IPS-NIHi7 (cell line): ENCODE measurements at regions not wholly inside any gene's neighbourhood (a gene's known extent, or its start where the extent isn't known, plus 50 kb on each side); places are given as distances from the start of the nearest gene placed in this dataset.
A peak's percentile ranks its signal among the peaks of the same experiment; 100 is the strongest.

Source experiments
- DNase-seq: peaks from one replicate; pipeline ENCODE4 v3.0.0; 2012; ENCODE audit warnings: mixed read lengths; ENCODE audit errors: extremely low spot score

DNA sequence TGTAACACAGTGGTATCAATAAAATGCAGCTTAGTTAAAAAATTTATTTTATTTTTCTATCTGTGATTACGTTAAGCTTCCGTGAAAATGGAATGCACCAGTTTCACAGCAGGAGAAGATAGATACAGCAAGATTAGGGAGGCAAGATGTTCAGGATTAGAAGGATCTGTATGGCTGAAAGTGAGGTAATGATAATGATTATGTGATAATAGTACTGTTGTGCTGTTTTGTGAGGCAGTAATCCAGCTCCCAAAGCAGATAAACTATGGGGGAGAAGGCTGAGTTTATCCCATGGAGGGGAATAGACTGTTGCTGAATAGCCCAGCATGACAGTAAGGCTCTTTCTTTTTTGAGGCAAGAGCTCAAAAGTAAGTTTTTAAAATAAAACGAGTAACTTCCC lies 216.1 kb upstream of the PRPS1L1 start:
- no peak for DNase-seq

DNA sequence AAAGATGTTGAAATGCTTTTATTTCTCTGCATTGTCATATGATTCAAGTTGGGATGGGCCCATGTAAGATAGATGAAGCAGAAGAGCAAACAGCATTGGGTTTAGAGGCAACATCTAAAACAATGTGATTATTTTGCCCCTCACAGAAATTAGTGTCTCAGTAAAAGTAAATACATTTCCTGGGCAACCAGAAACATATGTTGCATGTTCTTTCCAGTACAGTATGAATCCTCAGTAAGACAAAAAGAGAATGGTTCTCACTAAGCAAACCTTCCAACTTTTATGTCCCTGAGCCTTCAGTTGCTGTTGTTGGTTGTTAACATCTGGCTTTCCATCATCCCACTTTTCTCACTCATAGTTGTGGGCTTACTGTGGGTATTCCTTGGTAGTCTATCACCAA lies 222.5 kb upstream of the PRPS1L1 start:
- no peak for DNase-seq

DNA sequence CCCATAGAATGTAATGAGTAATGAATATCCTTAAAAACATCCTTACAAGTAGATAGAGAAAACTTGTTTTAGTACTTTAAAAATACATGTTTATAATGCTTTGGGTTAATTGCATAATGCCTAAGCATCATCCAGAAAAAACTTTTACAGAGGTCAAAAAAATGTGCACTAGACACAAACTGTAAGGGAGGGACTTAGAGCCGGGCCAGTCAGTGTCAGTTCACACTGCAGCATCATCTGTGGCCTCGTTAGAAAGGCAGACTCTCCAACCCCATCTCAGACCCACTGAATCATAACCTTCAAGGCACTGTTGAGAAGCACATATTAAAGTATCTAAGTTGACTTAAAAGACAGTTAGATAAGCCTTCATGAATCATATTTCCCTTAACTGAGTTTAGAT lies 230.1 kb upstream of the PRPS1L1 start:
- no peak for DNase-seq

DNA sequence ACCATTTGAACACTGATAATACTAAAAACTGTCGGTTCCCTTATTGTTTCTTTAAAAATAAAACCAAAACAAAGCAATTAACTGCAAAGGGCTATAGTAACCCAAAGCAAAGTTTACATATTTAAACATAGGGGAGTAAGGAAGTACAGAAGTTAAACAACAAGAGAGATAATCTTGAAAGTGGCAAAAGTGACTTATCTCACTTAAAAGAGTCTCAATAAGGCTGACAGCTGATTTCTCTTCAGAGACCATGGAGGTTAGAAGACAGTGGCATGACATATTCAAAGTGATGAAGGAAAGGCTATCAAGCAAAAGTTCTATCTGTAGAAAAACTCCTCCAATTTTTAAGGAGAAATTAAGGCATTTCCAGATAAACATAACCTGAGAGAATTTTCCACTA lies 233.5 kb upstream of the HDAC9 start:
- no peak for DNase-seq

DNA sequence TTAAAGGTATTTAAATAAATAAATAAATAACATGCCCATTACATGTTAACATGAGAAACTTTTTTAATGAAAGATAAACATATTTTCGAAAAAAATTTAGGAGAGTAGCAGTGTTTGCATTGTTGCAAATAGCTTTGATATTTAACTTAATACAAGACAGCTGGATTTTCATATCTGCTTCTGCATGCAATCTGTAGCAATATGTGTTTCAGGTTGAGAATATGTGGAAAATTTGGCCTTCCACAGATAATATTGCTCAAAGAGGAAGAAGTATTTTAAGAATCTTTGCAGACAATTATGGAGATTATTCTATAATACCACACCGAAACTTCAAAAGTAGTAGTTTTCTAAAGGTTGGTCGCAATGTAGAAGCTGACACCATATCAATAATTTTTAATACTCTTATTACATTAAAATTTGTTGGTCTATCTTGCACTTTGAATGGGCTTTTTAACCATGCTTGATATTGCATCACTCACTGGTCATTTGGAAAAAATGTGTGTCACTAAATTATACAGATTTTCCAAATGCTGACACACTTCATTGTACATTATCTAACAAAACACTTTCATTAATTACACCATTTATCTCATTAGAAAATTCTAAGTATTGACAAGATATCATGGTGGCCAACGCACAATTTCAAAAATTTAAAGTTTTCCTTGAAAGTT lies 229.8 kb upstream of the HDAC9 start:
- no peak for DNase-seq

DNA sequence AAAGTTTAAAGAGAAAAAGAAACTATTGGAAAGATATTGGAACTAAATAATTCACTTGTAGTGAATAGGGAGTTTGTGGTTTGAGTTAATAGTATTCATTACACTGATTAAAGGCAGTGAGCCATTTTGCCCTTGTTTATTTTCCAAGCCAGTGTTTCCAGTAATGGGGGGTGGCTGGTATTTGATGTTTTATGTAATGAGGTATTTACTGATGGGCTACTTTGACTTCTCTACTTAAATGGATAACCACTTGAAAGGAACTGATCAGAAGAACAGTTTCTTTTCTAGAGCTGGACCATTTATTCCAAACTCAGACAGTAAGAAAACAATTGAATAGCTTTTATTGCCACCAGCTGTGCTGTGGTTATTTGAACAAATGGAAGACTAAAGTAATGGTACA lies 227.0 kb upstream of the HDAC9 start:
- DNase-seq, result no peak

DNA sequence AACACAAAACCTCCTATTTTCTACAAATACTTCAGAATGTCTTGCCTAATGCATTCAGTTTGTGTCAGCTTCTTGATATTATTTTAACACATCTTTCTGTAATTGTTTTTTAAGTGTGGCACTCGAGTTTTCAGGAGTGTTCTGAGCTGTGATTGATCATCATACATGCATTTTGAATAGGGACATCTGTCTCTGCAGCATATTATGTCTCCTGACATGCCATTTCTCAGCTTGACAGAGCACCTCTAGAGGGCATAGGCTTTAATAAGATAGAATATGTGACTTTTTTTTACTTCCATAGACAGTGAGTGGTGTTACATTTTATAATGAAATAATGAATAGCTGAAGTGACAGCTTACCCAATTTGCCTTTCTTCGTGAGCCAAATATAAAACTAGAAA lies 219.2 kb upstream of the HDAC9 start:
- no peak for DNase-seq

DNA sequence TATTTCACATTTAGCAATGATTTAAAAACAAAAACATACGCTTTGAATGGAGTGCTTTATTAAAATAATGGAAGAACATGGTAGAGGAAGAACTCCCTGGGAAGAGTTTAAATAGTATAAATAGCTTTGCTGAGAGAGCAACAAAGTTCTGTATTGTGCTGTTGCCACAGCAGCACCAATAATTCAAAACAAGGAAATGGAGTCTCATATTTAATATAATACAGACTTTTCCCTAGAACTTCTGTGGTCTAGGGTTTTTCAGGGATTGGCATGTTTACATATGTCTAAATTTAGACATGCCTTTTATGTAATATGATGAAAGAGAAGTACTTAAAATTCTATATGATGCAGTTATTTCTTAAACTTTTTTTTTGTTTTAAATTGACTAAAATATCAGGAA lies 217.2 kb upstream of the HDAC9 start:
- no peak for DNase-seq

DNA sequence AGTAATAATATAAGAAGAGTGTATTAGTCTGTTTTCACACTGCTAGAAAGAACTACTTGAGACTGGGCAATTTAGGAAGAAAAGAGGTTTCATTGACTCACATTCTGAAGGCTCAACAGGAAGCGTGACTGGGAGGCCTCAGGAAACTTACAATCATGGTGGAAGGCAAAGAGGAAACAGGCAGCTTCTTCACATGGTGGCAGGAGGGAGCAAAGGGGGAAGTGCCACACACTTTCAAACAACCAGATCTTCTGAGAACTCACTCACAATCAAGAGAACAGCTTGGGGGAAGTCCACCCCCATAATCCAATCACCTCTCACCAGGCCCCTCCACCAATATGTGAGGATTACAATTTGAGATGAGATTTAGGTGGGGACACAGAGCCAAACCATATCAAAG lies 212.5 kb upstream of the HDAC9 start:
- no peak for DNase-seq

DNA sequence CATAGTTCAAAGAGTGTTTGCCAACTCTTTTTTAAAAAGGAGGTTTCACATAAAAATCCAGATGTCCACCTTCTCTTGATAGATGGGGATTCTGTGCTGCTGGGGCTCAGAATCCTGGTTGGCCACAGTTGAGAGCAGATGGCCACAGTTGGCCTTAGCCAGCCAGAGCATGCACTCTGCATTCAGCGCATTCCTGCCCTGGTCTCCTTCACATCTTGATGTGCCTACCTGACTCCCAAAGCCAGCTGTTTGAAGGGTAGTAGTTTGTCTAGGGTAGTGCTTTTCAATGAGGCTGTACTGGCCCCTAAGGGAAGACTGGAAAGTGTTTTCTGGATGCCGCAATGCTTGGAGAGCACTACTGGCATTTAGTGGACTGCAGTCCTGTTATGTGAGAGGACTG lies 208.1 kb upstream of the HDAC9 start:
- peak; percentile 10 for DNase-seq

DNA sequence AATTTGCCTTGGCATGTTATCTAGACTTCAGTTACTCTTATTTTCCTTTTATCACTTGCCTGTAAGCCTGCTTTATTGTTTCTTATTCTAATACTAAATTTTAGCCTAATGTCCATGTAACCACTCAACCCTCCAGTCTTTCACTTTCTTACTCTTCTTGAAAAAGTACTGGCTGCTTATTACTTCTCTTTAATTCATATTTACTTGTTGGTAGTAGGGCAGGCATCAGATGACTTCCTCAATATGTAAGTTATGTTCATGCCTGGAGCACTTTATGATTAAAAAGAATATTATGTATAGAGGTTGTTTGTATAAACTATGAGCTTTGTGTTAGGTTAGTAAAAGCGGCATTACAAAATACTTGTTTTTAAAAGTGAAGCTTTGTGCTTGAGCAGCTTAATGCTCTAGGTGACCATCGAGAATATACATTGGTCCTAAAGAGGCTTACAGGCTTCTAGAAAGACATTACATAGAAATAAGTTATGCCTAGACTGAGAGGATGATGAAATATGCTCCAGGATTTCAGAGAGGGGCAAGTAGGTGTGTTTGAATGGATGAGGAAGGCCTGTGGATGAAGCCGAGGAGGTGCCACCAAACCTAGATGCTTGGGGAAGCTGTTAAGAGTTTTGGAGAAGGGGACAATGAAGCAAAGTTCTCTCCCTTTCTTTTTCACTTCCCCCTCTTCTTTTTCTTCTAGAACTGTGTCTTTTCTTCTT lies 207.1 kb upstream of the HDAC9 start:
- no peak for DNase-seq

DNA sequence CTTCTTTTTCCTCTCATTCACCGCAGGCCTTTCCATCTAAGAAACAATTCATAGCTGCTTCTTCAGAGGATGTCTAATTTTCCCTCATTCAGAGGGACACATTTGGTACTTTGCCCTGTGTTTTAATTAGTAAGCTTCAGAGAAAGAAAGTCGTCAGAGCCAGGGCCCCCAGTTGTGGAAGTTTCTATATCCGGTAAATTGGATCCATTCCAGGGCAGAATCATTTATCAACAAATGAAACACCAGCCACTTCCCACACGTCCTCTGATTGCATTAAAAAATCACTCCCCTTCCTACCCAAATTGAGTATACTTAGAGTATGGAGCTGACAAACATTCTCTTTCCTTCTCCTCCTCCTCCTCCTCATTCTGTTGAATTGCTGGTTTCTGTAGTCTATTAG lies 205.8 kb upstream of the HDAC9 start:
- DNase-seq, result no peak

DNA sequence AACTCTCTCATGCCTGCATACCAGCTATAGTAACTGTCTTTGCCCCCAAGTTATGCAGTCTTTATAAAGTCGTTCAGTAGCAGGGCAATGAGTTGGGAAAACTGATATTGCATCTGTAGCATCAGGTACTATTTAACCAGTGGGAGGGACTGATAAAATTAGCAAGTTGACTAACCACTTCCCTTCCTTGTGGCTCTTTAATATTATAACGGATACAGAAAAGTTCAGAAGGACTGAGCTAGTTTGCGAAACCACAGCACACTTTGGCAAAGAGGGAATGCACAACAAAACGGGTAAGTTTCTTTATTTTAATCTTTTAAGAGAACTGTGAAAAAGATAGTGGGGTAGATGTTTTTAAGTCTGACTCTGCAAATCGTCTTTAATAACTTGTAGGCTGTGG lies 205.3 kb upstream of the HDAC9 start:
- no peak for DNase-seq

DNA sequence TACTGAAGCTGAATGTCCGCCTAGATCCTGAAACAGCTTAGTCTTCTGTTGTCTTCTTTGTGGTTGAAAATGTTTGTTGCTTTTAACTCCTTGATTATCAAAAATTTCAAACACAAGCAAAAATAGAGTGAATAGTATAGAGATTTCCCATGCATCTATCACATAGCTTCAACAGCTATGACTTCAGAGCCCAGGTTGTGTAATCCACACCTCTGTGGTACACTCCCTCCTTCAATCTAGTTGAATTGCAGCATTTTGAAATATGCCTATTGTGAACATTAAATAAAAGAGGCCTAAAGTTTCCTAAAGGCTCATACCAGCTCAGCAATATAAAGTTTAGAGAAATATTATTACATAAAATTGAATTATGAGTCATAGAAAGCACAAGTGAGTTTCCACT lies 204.7 kb upstream of the HDAC9 start:
- no peak for DNase-seq

DNA sequence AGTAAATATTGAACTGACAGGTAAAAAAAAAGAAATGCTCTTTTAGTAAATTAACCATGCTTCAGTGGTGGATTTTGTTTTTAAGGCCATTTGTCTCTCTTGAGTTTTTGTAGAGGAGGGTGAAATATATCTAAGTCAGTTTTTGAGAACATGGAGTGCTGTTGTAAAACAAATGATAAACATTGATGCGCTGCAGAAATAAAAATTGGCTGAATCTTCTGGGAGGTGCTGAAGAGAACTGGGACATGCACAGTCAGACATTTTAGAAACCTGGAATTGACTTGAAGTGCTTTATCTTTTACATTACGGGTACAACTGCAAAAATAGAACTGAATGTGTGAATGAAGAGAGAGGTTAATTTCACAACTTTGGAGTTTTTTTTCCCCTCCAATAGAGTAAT lies 203.0 kb upstream of the HDAC9 start:
- DNase-seq, result no peak

DNA sequence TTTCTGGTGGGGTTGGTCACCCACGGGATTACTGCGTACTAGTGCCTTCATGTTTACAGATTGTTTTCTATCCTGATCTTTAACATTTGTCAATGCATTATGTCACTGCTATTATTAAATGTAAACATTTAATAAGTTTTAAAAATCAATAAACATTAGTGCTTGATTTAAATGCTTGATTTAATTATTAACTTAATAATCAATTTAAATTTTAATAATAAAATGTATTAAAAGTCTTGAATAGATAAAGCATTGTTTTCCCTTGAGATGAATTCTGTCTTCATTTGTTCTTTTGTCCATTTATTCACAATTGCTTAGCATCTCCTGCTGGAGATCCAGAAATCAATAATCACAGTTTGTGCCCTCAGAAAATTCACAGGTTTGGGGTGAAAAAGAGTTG lies 201.8 kb upstream of the HDAC9 start:
- DNase-seq, result no peak

DNA sequence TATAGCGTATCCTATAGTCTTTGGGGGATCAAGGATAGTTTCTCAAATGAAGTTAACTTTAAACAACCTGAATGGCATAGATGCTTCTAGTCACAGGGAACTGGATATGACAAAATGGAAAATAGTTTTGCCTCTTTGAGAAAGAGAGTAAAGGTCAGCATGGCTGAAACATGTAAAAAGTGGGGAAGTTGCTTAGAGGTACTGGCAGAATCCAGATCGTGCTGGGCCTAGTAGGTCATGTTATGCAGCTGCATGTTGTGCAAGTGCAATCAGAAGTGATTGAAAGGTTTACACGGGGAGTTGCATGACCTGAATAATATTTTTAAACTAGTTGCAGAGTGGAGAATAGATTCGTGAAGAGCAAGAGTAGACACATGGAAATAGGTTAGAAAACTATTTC lies 201.1 kb upstream of the HDAC9 start:
- DNase-seq, result no peak

DNA sequence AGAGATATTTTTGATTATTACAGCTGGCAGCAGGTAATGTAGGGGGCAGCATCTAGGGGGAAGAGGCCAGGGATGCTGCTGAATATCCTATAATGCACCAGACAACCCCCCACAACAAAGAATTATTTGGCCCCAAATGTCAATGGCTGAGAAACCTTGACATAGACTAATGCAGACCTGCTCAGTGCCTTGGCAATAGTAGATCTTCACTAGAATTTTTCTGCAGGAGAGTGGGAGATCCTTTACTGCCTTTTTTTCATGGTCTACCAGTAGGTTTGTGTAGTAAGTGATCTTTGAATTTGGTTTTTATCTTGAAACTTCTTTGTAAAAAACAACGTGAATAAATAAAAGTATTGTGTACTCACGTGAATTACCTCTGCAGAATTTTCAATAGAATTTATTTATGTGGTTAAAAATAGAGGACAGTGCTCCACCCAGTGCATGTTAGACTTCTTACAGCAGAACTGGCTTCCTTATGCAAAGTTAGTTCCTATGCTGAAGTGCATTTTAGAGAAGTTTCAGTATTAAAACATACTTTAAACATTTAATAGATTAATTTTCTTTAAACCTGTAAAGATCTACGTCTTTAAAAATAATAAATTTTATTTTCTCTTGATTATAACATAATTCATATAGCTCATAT lies 199.6 kb upstream of the HDAC9 start:
- DNase-seq, result no peak

DNA sequence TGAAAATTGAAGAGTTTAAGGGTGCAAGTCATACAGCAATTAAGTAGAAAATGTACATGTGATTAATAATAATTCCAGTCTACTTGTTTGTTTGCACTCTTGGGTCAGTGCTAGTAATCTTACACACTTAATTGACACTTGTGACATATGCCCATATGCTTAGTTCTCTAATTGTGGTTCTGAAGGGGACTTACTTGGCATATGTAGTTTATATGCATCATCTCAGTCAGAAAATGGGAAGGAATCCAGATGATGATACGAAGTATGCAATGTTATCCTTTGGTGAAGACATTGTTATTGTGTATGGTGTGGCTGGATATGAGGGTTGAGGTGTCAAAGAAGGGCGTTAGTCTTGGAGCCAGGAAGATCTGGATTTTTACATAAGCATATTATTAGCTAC lies 193.5 kb upstream of the HDAC9 start:
- DNase-seq, result no peak

DNA sequence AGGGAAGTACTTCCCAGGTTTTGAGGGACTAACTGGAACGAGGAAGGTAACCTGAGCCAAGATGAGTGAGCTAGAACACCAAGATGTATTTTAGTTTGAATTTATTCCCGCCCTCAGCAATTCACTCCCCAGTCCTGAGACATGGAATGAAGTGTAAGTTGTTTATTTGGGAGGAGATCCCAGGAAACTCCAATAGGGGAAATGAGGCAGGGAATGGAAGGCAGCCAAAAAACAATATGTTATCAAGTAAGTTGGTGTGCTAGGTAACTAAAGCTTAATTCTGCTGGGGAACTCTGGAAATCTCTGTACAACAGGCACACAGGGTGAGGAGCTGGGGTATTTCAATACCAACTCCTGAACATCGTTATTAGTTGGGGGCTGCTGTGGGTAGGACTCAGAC lies 189.7 kb upstream of the HDAC9 start:
- no peak for DNase-seq

DNA sequence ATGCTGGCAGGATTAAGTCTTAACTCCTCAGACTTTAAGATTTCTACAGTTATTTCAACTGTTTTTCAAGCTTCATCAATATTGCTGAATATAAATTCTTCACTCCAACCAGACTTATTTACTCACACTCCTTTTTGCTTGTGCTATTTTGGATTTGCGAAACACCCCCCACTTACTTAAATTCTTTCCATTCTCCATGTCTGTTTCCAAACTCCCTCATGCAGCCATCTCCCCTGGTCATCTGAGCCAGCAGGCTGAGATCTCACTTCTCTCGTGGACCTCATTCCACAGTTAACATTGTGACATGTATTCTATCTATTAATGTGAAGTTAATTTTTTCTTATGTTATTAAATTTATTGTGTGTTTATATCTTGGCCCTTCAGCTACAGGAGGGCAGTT lies 188.9 kb upstream of the HDAC9 start:
- no peak for DNase-seq

DNA sequence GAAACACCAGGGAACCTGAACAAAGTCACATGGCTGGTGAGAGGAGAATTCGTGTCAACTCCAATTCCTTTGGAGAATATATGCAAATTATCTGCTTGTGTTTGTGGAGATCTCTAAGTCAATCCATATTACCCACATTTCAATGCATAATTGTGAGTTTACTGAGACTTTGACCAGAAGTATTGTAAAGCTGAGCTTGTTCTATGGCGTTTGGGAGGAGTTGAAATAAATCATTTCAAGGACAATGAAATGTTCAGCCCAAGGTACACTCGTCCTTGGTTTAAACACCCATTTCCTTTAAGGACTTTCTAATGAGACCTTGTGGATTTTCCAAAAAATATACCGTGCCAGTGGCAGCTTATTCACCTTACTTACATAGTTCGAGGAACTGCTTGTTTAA lies 186.6 kb upstream of the HDAC9 start:
- no peak for DNase-seq

DNA sequence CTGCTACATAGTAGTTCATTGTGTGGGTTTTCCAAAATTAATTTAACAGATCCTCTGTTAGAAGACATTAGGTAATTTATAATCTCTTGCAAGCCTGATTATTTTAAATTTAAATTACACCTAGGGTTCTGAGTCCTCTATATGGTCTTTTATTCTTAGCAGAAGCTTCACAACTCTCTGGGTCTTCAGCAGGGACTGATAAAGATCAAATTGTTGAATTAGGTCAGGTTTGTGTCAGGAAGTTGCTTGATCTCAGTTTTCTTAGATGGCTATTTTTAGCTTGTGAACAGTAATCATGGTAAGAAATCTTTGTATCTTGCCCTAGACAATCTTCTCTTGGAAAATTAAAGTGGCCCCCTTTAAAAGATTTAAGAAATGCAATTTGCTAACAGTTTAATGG lies 183.1 kb upstream of the HDAC9 start:
- DNase-seq, result no peak
